Heart left ventricle (tissue), 16 donors: ENCODE measurements at regions not wholly inside any gene's neighbourhood (a gene's known extent, or its start where the extent isn't known, plus 50 kb on each side); places are given as distances from the start of the nearest gene placed in this dataset.

ENCODE experiments used
- ATAC-seq, 4 donors: fragments of 200-7000 bp; cut with Tn5 transposase; one replicate each; pipeline ENCODE4 v1.9.1; 2020 to 2022; ENCODE audit warnings: moderate library complexity in 4 of 4, mild to moderate bottlenecking in 3 of 4, moderate number of reproducible peaks in 1 of 4
- DNase-seq, 5 donors: peaks; one replicate each; pipeline ENCODE4 v3.0.0-alpha.2; 2020
- H3K27ac ChIP-seq, 12 donors: fragments of 200-600 bp; sonication (generic) in 4 of 12; one replicate each; pipeline versions ENCODE4 v1.5.0 to v1.8.0; 2016 to 2022; ENCODE audit warnings: mild to moderate bottlenecking in 2 of 12
- H3K27me3 ChIP-seq, 9 donors: fragments of 200-600 bp; sonication (generic) in 2 of 9; one replicate each; pipeline versions ENCODE4 v1.5.1 to v1.8.0; 2016 to 2022; ENCODE audit warnings: mild to moderate bottlenecking in 3 of 9
- H3K36me3 ChIP-seq, 9 donors: fragments of 200-600 bp; sonication (generic) in 2 of 9; one replicate each; pipeline versions ENCODE4 v1.5.0 to v1.8.0; 2018 to 2022; ENCODE audit warnings: mild to moderate bottlenecking in 2 of 9
- H3K4me1 ChIP-seq, 12 donors: fragments of 200-600 bp; sonication (generic) in 4 of 12; one replicate each; pipeline versions ENCODE4 v1.5.0 to v1.8.0; 2016 to 2022; ENCODE audit warnings: mild to moderate bottlenecking in 3 of 12
- H3K4me3 ChIP-seq, 12 donors: fragments of 200-600 bp; sonication (generic) in 4 of 12; one replicate each; pipeline versions ENCODE4 v1.5.0 to v1.8.0; 2017 to 2022; ENCODE audit warnings: mild to moderate bottlenecking in 9 of 12, moderate library complexity in 4 of 12
- H3K9me3 ChIP-seq, 12 donors: fragments of 200-600 bp; sonication (generic) in 4 of 12; one replicate each; pipeline versions ENCODE4 v1.5.0 to v1.8.0; 2016 to 2022; ENCODE audit warnings: mild to moderate bottlenecking in 1 of 12
- POLR2A ChIP-seq, 2 donors: fragments of 450-650 bp; IDR thresholded peaks; one replicate each; pipeline ENCODE4 v1.6.1; 2017; ENCODE audit warnings: antibody characterized with exemption in 2 of 2, mild to moderate bottlenecking in 2 of 2, moderate library complexity in 2 of 2
- WGBS, 4 donors: extraction: QIAGEN DNeasy Blood & Tissue Kit in 2 of 4; methylation state at CpG; one replicate each; pipeline versions ENCODE4 v1.1.5 to v1.1.7; 2013 to 2018; 5-methylcytosine and 5-hydroxymethylcytosine counted together
- intact Hi-C, 10 donors: fragments of 100-400 bp; cut with DNase I; formaldehyde crosslinking; loops; one replicate each; pipeline versions ENCODE4 v1.11.1 to v1.14.2; 2022
- TF ChIP-seq, protein P1 (sequence below), 12 donors: fragments of 200-600 bp; sonication (generic) in 4 of 12; IDR thresholded peaks; one replicate each; pipeline versions ENCODE4 v1.5.0 to v1.8.0; 2018 to 2022; ENCODE audit warnings: antibody characterized with exemption in 12 of 12, mild to moderate bottlenecking in 5 of 12
- donor health status: ischemic (EF 13 %, LVEDD 7.1; RV severe dilation, severe dysfunction).
- donor health status: healthy with polysubstance abuse.
- donor health status: DM: no; HTN: yes; CAD: no.
- donor health status: DM: no; HTN: no; CAD: no.
- donor health status: ischemic (EF 25% LVEDD 6.9; RV normal size, moderate dysfunction).
- donor health status: ischemic (EF 25% LVEDD 5.7; RV mildly dilated, moderate dysfunction).
- donor health status: healthy.
- donor health status: DM: yes; HTN: yes; CAD: no.
- donor health status: ischemic (EF 35%, LVEDD 5.7; RV mildly dilated, moderate dysfunction).
- donor health status: nonischemic (EF 11% LVEDD 7.7; RV severe dilation, severe dysfunction).
- donor health status: DM: yes; HTN: yes; CAD: no.
- donor health status: PGD.
- donor health status: ischemic (EF 29% LVEDD 5.4; RV normal size, mild dysfunction).
- donor health status: nonischemic (EF 23%, LVEDD 6.1; RV moderate dilation, normal function).

DNA sequence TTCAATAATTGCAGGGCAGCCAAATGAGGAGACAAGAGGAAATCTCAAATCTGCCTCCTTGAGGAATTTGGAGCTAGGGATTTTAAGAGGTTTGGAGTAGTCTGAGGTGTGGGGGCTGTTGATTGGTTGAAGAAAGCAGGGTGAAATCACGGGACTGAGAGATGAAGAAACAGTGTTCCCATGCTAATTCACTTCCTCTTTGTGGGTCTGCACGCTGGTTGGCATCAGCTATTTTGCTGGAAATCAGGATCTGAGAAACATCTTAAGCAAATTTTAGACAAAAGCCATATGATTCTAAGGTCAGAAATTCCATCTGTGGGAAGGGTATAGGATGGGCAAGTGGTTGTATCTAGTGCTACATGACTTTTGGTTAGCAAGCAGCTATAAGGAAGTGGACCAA is 107.1 kb upstream of the PAXBP1 start:
- H3K27ac ChIP-seq = no peak overlapping the region
- no peaks in the 10 kb centered on the region for H3K27me3 ChIP-seq
- 27 to 49% (median 34%) methylated on average over 2 of the region's 2 CpGs for WGBS, 4 donors
- no peaks in the 10 kb centered on the region for H3K36me3 ChIP-seq
- no peak overlapping the region for H3K4me3 ChIP-seq
- intact Hi-C loops = no loop called here
- DNase-seq (peak in 1 of 5 donors; percentile 27), ATAC-seq (peak in 3 of 4 donors; percentile 20 to 64 (median 61))
- H3K4me1 ChIP-seq = peaks cover 0 to 6% (median 0%) of the 10 kb centered on the region in 12 donors
- TF ChIP-seq, protein P1, sequence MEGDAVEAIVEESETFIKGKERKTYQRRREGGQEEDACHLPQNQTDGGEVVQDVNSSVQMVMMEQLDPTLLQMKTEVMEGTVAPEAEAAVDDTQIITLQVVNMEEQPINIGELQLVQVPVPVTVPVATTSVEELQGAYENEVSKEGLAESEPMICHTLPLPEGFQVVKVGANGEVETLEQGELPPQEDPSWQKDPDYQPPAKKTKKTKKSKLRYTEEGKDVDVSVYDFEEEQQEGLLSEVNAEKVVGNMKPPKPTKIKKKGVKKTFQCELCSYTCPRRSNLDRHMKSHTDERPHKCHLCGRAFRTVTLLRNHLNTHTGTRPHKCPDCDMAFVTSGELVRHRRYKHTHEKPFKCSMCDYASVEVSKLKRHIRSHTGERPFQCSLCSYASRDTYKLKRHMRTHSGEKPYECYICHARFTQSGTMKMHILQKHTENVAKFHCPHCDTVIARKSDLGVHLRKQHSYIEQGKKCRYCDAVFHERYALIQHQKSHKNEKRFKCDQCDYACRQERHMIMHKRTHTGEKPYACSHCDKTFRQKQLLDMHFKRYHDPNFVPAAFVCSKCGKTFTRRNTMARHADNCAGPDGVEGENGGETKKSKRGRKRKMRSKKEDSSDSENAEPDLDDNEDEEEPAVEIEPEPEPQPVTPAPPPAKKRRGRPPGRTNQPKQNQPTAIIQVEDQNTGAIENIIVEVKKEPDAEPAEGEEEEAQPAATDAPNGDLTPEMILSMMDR (IDR thresholded peaks at IDR 0.05) = no peak
- no peak for TF ChIP-seq POLR2A (IDR thresholded peaks at IDR 0.05)
- peaks cover 0 to 5% (median 0%) of the 10 kb centered on the region in 12 donors for H3K9me3 ChIP-seq

DNA sequence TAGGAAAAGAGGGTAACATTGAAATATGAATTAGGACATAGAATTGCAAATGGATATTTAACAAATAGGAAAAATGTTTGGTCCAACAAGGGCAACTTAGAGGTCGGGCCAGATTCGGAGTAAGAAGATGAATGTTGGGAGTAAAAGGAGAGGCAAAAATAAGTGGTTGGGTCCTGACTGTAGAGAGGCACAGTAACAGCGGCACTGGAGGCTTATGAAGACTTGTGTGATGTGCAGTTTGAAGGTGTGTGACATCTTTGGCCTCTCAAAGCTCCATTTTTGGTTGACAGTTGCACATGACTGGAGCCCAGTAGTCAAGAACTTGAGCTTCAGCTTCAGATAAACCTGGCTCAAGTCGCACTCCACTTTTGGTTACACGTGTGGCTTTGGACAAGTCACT is 109.9 kb upstream of the PAXBP1 start:
- no peak for ATAC-seq
- no peaks in the 10 kb centered on the region for H3K27me3 ChIP-seq
- DNase-seq = no peak
- H3K4me1 ChIP-seq = peaks cover 0 to 6% (median 0%) of the 10 kb centered on the region in 12 donors
- TF ChIP-seq, protein P1 (IDR thresholded peaks at IDR 0.05) = no peak
- no peak for TF ChIP-seq POLR2A (IDR thresholded peaks at IDR 0.05)
- H3K9me3 ChIP-seq = no peaks in the 10 kb centered on the region
- intact Hi-C loops = no loop called here
- WGBS, 4 donors = 80 to 88% (median 86%) methylated on average over 5 of the region's 5 CpGs
- no peak overlapping the region for H3K4me3 ChIP-seq
- no peaks in the 10 kb centered on the region for H3K36me3 ChIP-seq
- H3K27ac ChIP-seq = no peak overlapping the region

DNA sequence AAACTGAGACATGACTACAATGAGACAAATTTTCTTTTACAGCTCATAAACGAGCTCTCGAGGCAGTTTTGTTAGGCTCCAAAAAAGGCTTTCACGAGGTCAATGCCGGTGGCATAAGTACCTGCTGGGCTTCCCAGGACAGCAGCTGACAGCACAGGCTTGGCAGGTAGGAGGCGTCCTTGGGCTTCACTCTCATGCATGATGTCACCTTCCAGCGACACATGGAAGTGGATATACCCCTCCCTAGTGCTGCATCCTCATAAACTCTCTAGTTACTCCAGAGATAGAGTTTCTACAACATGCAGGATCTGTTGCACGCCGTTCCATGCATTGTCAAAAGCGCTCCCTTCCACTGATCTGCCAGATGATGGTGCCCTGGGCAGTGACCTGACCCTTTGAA is 112.5 kb upstream of the PAXBP1 start:
- H3K27me3 ChIP-seq = no peaks in the 10 kb centered on the region
- peaks cover 0 to 4% (median 0%) of the 10 kb centered on the region in 12 donors for H3K4me1 ChIP-seq
- intact Hi-C loops = no loop called here
- no peak for ATAC-seq
- TF ChIP-seq POLR2A (IDR thresholded peaks at IDR 0.05) = no peak
- TF ChIP-seq, protein P1 (IDR thresholded peaks at IDR 0.05) = no peak
- H3K36me3 ChIP-seq = no peaks in the 10 kb centered on the region
- no peak overlapping the region for H3K4me3 ChIP-seq
- H3K9me3 ChIP-seq = no peaks in the 10 kb centered on the region
- WGBS, 4 donors = 60 to 77% (median 70%) methylated on average over 9 of the region's 9 CpGs
- no peak for DNase-seq
- no peak overlapping the region for H3K27ac ChIP-seq

DNA sequence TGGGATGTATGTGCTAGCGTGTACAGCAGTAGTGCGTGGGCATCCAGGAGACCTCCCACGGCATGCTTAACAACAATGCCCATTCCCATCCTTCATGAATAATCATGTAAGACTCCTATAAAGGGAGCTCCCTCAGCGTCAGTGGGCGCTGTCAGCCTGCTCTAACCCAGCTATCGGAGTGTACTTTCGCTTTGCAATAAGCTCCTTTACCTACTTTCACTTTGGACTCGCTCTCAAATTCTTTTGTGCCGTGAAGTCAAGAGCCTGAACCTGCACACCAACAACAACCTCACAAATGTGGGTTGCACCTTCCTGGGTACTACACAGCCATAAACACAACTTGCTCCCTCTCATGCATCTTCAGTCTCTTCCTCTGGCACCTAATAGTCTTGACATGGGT is 114.8 kb upstream of the PAXBP1 start:
- Histone ChIP-seq H3K4me1 (no peaks in the 10 kb centered on the region), H3K9me3 (no peaks in the 10 kb centered on the region), H3K27me3 (no peaks in the 10 kb centered on the region), H3K36me3 (no peaks in the 10 kb centered on the region), H3K4me3 (peak overlapping the region in 1 of 12 donors; percentile 20), H3K27ac (no peak overlapping the region)
- DNase-seq = no peak
- intact Hi-C loops = no loop called here
- TF ChIP-seq, protein P1 (IDR thresholded peaks at IDR 0.05) = no peak
- no peak for TF ChIP-seq POLR2A (IDR thresholded peaks at IDR 0.05)
- 85 to 90% (median 86%) methylated on average over 9 of the region's 9 CpGs for WGBS, 4 donors
- ATAC-seq = no peak
